OCI-LY7 (cell line): ENCODE measurements at regions not wholly inside any gene's neighbourhood (a gene's known extent, or its start where the extent isn't known, plus 50 kb on each side); places are given as distances from the start of the nearest gene placed in this dataset.

Experiments used
- BruUV-seq: library from RNA; stranded (reverse); fragments of 400-500 nt; replicated peaks from 2 replicates; lab custom pipeline; 2021; lab: Mats Ljungman, UMichigan
- CTCF ChIA-PET: fragments of 300-600 bp; sonication (Branson Sonifier 250); formaldehyde crosslinking; loops from one replicate; lab custom pipeline; 2022; ENCODE audit warnings: antibody characterized with exemption; ENCODE audit not compliant: unreplicated experiment; lab: Charles Lee
- POLR2A ChIA-PET: fragments of 300-600 bp; sonication (Branson Sonifier 250); formaldehyde crosslinking; loops from one replicate; lab custom pipeline; 2022; ENCODE audit warnings: antibody characterized with exemption; lab: Charles Lee
- DNase-seq: peaks from one replicate; pipeline ENCODE4 v3.0.0-alpha.2; 2015; ENCODE audit warnings: low spot score
- H2AFZ ChIP-seq: fragments of 200-600 bp; sonication (generic), shearing (Covaris generic); 2 replicates; pipeline ENCODE4 v1.6.1; 2014; ENCODE audit warnings: mild to moderate bottlenecking, antibody characterized with exemption, low read length, moderate library complexity
- H3K27ac ChIP-seq: fragments of 200-600 bp; sonication (generic); 2 replicates; pipeline ENCODE4 v1.5.1; 2014; ENCODE audit warnings: mixed run types, low read depth, mild to moderate bottlenecking, moderate library complexity, low read length, inconsistent platforms; ENCODE audit not compliant: poor library complexity, severe bottlenecking
- H3K36me3 ChIP-seq: fragments of 200-600 bp; sonication (generic); 2 replicates; pipeline ENCODE4 v1.6.1; 2014; ENCODE audit warnings: mild to moderate bottlenecking, antibody characterized with exemption, low read length, moderate library complexity, mixed read lengths; ENCODE audit not compliant: insufficient read depth
- H3K4me1 ChIP-seq: fragments of 200-600 bp; sonication (generic); 2 replicates; pipeline ENCODE4 v1.5.1; 2014; ENCODE audit warnings: mild to moderate bottlenecking, low read length; ENCODE audit not compliant: insufficient read depth, poor library complexity, severe bottlenecking
- H3K4me2 ChIP-seq: fragments of 200-600 bp; sonication (generic); 2 replicates; pipeline ENCODE4 v1.6.1; 2014; ENCODE audit warnings: mild to moderate bottlenecking, low read length
- H3K4me3 ChIP-seq: fragments of 200-600 bp; sonication (generic); 2 replicates; pipeline ENCODE4 v1.5.1; 2014; ENCODE audit warnings: mild to moderate bottlenecking, low read depth, low read length; ENCODE audit not compliant: poor library complexity, severe bottlenecking
- H3K79me2 ChIP-seq: fragments of 200-600 bp; sonication (generic); 2 replicates; pipeline ENCODE4 v1.6.1; 2016; ENCODE audit warnings: low read depth, mild to moderate bottlenecking, low read length, moderate library complexity, mixed read lengths; ENCODE audit not compliant: insufficient read depth
- H3K9me2 ChIP-seq: fragments of 200-600 bp; sonication (generic); 2 replicates; pipeline ENCODE4 v1.6.1; 2016; ENCODE audit warnings: mild to moderate bottlenecking, low read length, mixed read lengths; ENCODE audit not compliant: insufficient read depth
- H3K9me3 ChIP-seq: fragments of 200-600 bp; sonication (generic); 2 replicates; pipeline ENCODE4 v1.6.1; 2014; ENCODE audit warnings: mild to moderate bottlenecking, mixed run types, low read length, mixed read lengths
- H4K20me1 ChIP-seq: fragments of 200-600 bp; sonication (generic); 2 replicates; pipeline ENCODE4 v1.6.1; 2014; ENCODE audit warnings: mild to moderate bottlenecking, antibody characterized with exemption, low read length, moderate library complexity, mixed read lengths; ENCODE audit not compliant: insufficient read depth
- EZH2phosphoT487 ChIP-seq: fragments of 200-600 bp; sonication (generic); IDR thresholded peaks from 2 replicates; pipeline ENCODE4 v1.6.1; 2018; ENCODE audit warnings: low read depth, borderline replicate concordance, mild to moderate bottlenecking, mixed run types, antibody characterized with exemption, low read length, moderate library complexity, mixed read lengths
- intact Hi-C: fragments of 100-400 bp; cut with micrococcal nuclease; formaldehyde crosslinking; loops from one replicate; pipeline ENCODE4 v1.10.0; 2022; ENCODE audit not compliant: unreplicated experiment
- TF ChIP-seq, protein P1 (sequence below): fragments of 200-600 bp; sonication (generic); conservative IDR thresholded peaks from 2 replicates; pipeline ENCODE4 v1.5.1; 2014; ENCODE audit warnings: mild to moderate bottlenecking, antibody characterized with exemption, low read length, moderate library complexity, mixed read lengths

DNA sequence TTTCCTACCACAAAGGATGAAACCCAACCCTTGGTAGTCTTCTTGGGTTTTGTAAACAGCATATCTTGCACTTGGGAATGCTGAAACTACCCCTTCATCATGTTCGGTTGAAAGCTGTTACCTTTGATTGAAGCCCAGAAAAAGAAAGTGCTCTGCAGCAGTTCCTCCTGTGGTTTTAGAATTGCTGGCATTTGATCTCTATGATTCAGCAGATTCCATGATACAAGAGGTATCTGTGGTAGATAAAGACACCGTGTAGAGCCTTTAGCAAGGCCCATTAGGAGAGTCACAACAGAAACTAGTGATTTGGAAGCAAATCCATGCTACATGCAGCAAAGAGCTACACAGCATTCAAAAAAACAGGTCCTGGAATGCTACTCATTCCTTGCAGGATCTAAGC is 557.0 kb downstream of the TLE1 start:
- Histone ChIP-seq H3K4me1 (no peaks in the 10 kb centered on the region), H3K9me2 (no peaks in the 10 kb centered on the region), H3K79me2 (no peaks in the 10 kb centered on the region), H3K4me2 (no peak overlapping the region), H3K9me3 (no peaks in the 10 kb centered on the region), H3K36me3 (no peaks in the 10 kb centered on the region), H3K27ac (no peak overlapping the region), H4K20me1 (no peaks in the 10 kb centered on the region), H2AFZ (no peak overlapping the region), H3K4me3 (no peak overlapping the region)
- no peak for TF ChIP-seq EZH2phosphoT487
- TF ChIP-seq, protein P1, sequence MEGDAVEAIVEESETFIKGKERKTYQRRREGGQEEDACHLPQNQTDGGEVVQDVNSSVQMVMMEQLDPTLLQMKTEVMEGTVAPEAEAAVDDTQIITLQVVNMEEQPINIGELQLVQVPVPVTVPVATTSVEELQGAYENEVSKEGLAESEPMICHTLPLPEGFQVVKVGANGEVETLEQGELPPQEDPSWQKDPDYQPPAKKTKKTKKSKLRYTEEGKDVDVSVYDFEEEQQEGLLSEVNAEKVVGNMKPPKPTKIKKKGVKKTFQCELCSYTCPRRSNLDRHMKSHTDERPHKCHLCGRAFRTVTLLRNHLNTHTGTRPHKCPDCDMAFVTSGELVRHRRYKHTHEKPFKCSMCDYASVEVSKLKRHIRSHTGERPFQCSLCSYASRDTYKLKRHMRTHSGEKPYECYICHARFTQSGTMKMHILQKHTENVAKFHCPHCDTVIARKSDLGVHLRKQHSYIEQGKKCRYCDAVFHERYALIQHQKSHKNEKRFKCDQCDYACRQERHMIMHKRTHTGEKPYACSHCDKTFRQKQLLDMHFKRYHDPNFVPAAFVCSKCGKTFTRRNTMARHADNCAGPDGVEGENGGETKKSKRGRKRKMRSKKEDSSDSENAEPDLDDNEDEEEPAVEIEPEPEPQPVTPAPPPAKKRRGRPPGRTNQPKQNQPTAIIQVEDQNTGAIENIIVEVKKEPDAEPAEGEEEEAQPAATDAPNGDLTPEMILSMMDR, result no peak
- intact Hi-C loops, result no loop called here
- no peak for DNase-seq
- ChIA-PET CTCF (no interaction called here), POLR2A (interaction anchor here (0.6 kb wide), 1 partner anchor 30 kb away, joined by 3 read pairs; no protein-coding TSS in a partner anchor)
- BruUV-seq, result no TSS peak

DNA sequence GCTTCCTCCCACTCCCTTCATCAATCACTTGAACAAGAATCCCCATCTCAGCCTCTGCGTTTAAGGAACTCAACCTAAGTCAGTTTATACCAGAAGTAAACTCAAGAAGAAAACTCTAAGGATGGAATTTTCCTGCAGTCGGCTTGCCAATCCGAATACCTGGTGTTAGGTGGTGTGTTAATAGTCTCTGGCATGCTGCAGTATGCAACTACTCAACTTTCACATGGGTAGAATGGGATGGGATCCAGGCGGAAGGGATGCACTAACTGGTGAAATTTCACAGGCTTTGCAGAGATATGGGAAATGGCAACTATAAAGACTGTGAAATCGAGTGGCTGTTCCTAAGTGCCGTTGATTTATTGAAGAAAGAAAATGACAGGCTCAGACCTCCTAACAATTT is 560.6 kb downstream of the TLE1 start:
- no TSS peak for BruUV-seq
- POLR2A ChIA-PET, result no interaction called here
- intact Hi-C loops, result no loop called here

DNA sequence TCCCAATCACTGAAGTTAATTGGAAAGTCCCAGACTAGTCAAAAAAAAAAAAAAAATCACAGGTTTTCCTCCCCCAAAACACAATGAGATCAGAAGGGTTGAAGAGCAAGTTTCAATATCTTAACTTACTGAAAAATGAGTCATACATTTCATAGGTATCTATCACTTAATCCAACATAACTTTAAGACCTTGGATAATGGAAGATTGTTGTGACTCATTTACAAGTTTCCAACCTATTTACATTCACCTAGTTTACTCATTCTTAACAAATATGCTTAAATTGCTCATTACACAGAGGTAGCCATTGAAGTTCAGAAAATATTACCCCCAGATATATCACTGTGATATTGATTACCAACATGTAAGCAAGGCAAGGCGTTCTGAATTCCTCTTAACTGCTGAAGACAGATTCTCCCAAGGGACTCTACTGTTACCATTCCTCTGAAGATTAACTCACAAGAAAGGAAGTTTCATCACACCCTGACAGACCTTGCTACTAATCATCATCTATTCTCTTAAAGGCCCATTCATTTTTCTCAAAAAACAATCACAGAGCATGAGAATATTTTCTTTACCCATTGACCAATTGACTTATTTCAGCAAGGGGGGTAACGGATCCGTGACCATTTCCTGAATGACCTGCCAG is 563.8 kb downstream of the TLE1 start:
- no peak for DNase-seq
- TF ChIP-seq, protein P1, result no peak
- TF ChIP-seq EZH2phosphoT487, result no peak
- Histone ChIP-seq H3K4me2 (no peak overlapping the region), H3K36me3 (no peaks in the 10 kb centered on the region), H3K4me3 (no peak overlapping the region), H3K4me1 (no peaks in the 10 kb centered on the region), H3K9me2 (no peaks in the 10 kb centered on the region), H3K27ac (no peak overlapping the region), H4K20me1 (no peaks in the 10 kb centered on the region), H3K9me3 (no peaks in the 10 kb centered on the region), H3K79me2 (no peaks in the 10 kb centered on the region), H2AFZ (no peak overlapping the region)
- ChIA-PET CTCF (interaction anchor here (1.1 kb wide), 1 partner anchor 10 kb away, joined by 3 read pairs; no protein-coding TSS in a partner anchor), POLR2A (no interaction called here)
- no TSS peak for BruUV-seq
- intact Hi-C loops, result no loop called here

More for the DNA sequence above, 560.6 kb downstream of the TLE1 start:
- no peaks in the 10 kb centered on the region for H3K79me2 ChIP-seq
- no peak overlapping the region for H3K4me3 ChIP-seq
- no peaks in the 10 kb centered on the region for H3K4me1 ChIP-seq
- no peak overlapping the region for H3K4me2 ChIP-seq
- no peaks in the 10 kb centered on the region for H3K9me2 ChIP-seq
- H3K36me3 ChIP-seq, result no peaks in the 10 kb centered on the region
- no peaks in the 10 kb centered on the region for H3K9me3 ChIP-seq
- H4K20me1 ChIP-seq, result no peaks in the 10 kb centered on the region
- no peak overlapping the region for H2AFZ ChIP-seq
- no peak overlapping the region for H3K27ac ChIP-seq
- TF ChIP-seq, protein P1, result no peak
- TF ChIP-seq EZH2phosphoT487, result no peak
- CTCF ChIA-PET, result no interaction called here
- DNase-seq, result no peak
